ENCODE measurements at regions not wholly inside any gene's neighbourhood (a gene's known extent, or its start where the extent isn't known, plus 50 kb on each side); places are given as distances from the start of the nearest gene placed in this dataset.

DNA sequence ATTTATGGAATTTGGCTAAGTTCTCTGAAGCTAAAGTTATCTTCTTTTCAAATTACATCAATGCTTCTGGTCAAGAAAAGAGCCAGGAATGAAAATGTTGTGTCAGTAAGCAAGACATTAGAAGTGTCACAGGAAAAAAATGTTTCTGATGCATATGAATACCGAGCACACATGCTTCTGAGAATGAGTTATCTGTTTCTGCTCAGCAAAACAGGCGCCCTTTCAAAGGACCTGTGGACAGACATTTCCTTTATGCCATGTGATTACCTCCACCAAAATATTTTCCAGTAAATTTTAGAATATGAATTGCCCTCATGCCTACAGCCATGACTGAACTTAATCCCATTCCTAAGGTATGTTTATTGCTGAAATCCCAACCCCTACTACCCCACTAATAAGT is 55.4 kb upstream of the RNF180 start:
- H3K27me3 Mint-ChIP-seq (ENCODE audit: insufficient read depth, unreplicated experiment): no peaks in the 10 kb centered on the region
- no peak overlapping the region for H3K27ac Mint-ChIP-seq (ENCODE audit: low read depth, unreplicated experiment)
- POLR2A ChIA-PET: no interaction called here
- peaks cover under 1% of the 10 kb centered on the region for H3K9me3 Mint-ChIP-seq (ENCODE audit: unreplicated experiment)
- CTCF ChIA-PET: interaction anchor here (1.0 kb wide), 1 partner anchor 118 kb away, joined by 3 read pairs; no protein-coding TSS in a partner anchor
- no peaks in the 10 kb centered on the region for H3K36me3 Mint-ChIP-seq (ENCODE audit: insufficient read depth, unreplicated experiment)
- no peaks in the 10 kb centered on the region for H3K4me1 Mint-ChIP-seq (ENCODE audit: insufficient read depth, unreplicated experiment)
- intact Hi-C loops (cut with micrococcal nuclease): no loop called here
- TF ChIP-seq, protein P1, sequence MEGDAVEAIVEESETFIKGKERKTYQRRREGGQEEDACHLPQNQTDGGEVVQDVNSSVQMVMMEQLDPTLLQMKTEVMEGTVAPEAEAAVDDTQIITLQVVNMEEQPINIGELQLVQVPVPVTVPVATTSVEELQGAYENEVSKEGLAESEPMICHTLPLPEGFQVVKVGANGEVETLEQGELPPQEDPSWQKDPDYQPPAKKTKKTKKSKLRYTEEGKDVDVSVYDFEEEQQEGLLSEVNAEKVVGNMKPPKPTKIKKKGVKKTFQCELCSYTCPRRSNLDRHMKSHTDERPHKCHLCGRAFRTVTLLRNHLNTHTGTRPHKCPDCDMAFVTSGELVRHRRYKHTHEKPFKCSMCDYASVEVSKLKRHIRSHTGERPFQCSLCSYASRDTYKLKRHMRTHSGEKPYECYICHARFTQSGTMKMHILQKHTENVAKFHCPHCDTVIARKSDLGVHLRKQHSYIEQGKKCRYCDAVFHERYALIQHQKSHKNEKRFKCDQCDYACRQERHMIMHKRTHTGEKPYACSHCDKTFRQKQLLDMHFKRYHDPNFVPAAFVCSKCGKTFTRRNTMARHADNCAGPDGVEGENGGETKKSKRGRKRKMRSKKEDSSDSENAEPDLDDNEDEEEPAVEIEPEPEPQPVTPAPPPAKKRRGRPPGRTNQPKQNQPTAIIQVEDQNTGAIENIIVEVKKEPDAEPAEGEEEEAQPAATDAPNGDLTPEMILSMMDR (IDR thresholded peaks at IDR 0.05; ENCODE audit: unreplicated experiment): no peak
- no peak overlapping the region for H3K4me3 Mint-ChIP-seq (ENCODE audit: unreplicated experiment)
- no TSS peak for BruUV-seq (replicated peaks)
- DNase-seq (ENCODE audit: unreplicated experiment): no peak

DNA sequence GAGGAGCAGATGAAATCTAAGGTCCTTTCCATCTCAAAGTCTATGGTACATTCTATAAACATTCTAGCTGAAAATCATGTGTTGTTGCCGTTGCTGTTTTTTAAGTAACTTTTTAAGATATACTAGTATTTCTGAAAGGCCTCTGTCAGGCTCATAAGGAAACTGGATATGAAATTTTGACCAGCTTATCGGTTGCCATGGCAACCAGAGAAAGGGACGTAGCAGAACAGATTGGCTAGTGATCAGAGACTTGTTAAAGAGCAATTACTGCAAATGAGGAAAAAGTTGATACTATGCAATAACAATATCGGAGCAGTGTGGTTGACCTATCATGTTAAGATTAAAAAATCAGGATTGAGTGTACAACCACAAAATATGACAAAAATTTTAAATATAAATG is 57.0 kb upstream of the RNF180 start:
- peaks cover 5% of the 10 kb centered on the region for H3K9me3 Mint-ChIP-seq (ENCODE audit: unreplicated experiment)
- intact Hi-C loops (cut with micrococcal nuclease): no loop called here
- no peaks in the 10 kb centered on the region for H3K27me3 Mint-ChIP-seq (ENCODE audit: insufficient read depth, unreplicated experiment)
- no peaks in the 10 kb centered on the region for H3K36me3 Mint-ChIP-seq (ENCODE audit: insufficient read depth, unreplicated experiment)
- TF ChIP-seq, protein P1 (IDR thresholded peaks at IDR 0.05; ENCODE audit: unreplicated experiment): no peak
- ChIA-PET CTCF (interaction anchor here (0.5 kb wide), 1 partner anchor 377 kb away, joined by 4 read pairs; no protein-coding TSS in a partner anchor), POLR2A (interaction anchor here (0.7 to 1.0 kb wide), 2 partner anchors 11 to 36 kb away, joined by 3 read pairs; no protein-coding TSS in a partner anchor)
- no peak overlapping the region for H3K4me3 Mint-ChIP-seq (ENCODE audit: unreplicated experiment)
- BruUV-seq (replicated peaks): no TSS peak
- H3K4me1 Mint-ChIP-seq (ENCODE audit: insufficient read depth, unreplicated experiment): no peaks in the 10 kb centered on the region
- no peak overlapping the region for H3K27ac Mint-ChIP-seq (ENCODE audit: low read depth, unreplicated experiment)
- DNase-seq (ENCODE audit: unreplicated experiment): no peak

DNA sequence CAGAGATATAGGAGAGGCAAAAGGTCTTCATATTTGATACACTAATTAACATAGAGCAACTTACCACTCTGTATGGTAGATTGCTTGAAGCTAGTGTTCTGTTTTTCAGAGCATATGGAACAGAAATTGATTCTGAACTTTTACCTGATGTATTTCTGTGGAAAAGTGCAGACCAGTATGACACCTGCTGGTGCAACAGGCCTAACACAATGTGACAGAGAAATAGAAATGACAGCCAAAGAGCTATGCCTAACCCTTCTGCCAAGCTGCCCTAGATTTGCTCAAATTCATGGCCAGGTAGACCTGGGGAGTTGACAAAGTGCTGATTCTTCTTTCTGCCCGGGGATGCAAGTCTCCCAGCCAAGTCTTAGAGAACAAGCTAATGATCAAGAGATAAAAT is 65.4 kb upstream of the RNF180 start:
- H3K9me3 Mint-ChIP-seq (ENCODE audit: unreplicated experiment): peaks cover 4% of the 10 kb centered on the region
- no peak overlapping the region for H3K27ac Mint-ChIP-seq (ENCODE audit: low read depth, unreplicated experiment)
- no peaks in the 10 kb centered on the region for H3K27me3 Mint-ChIP-seq (ENCODE audit: insufficient read depth, unreplicated experiment)
- DNase-seq (ENCODE audit: unreplicated experiment): no peak
- no peaks in the 10 kb centered on the region for H3K4me1 Mint-ChIP-seq (ENCODE audit: insufficient read depth, unreplicated experiment)
- CTCF ChIA-PET: interaction anchor here (0.7 to 1.0 kb wide), 4 partner anchors 13 to 48 kb away, joined by 3 to 4 read pairs (median 3); no protein-coding TSS in a partner anchor
- no TSS peak for BruUV-seq (replicated peaks)
- no peak overlapping the region for H3K4me3 Mint-ChIP-seq (ENCODE audit: unreplicated experiment)
- POLR2A ChIA-PET: no interaction called here
- H3K36me3 Mint-ChIP-seq (ENCODE audit: insufficient read depth, unreplicated experiment): no peaks in the 10 kb centered on the region
- intact Hi-C loops (cut with micrococcal nuclease): no loop called here
- TF ChIP-seq, protein P1 (IDR thresholded peaks at IDR 0.05; ENCODE audit: unreplicated experiment): no peak

DNA sequence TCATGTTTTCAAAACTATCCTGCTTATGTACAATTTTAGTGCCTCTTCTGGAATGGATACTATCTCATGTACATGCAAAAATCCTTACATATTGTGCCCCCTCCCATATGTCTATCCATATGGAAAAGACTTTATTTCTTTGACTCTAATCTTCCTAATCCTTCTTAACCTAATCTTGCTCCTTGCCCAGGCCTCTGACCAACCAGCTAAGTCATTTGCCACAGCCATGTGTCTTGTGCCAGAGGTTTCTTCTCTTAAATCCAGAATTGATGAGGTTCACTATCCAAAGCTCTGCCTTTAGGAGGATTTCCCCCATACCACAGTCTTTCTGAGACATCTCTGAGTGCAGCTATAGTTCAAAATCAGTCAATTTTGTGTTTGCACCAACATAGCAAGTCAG is 68.9 kb upstream of the RNF180 start:
- ChIA-PET POLR2A (interaction anchor here (1.3 kb wide), 1 partner anchor 12 kb away, joined by 3 read pairs; no protein-coding TSS in a partner anchor), CTCF (interaction anchor here (0.6 kb wide), 1 partner anchor 697 kb away, joined by 4 read pairs; no protein-coding TSS in a partner anchor)
- Mint-ChIP-seq H3K4me1 (ENCODE audit: insufficient read depth, unreplicated experiment) (no peaks in the 10 kb centered on the region), H3K27ac (ENCODE audit: low read depth, unreplicated experiment) (no peak overlapping the region), H3K27me3 (ENCODE audit: insufficient read depth, unreplicated experiment) (no peaks in the 10 kb centered on the region), H3K4me3 (ENCODE audit: unreplicated experiment) (no peak overlapping the region), H3K9me3 (ENCODE audit: unreplicated experiment) (no peaks in the 10 kb centered on the region), H3K36me3 (ENCODE audit: insufficient read depth, unreplicated experiment) (no peaks in the 10 kb centered on the region)
- intact Hi-C loops (cut with micrococcal nuclease): no loop called here
- DNase-seq (ENCODE audit: unreplicated experiment): no peak
- TF ChIP-seq, protein P1 (IDR thresholded peaks at IDR 0.05; ENCODE audit: unreplicated experiment): no peak
- no TSS peak for BruUV-seq (replicated peaks)

Data from MCF 10A (cell line).